Mesenchymal stem cell (in vitro differentiated cells and primary cell): ENCODE measurements at regions not wholly inside any gene's neighbourhood (a gene's known extent, or its start where the extent isn't known, plus 50 kb on each side); places are given as distances from the start of the nearest gene placed in this dataset.

Experiments used
- DNase-seq: peaks from one replicate; pipeline ENCODE4 v3.0.0-alpha.2; 2013
- H2AFZ ChIP-seq: one replicate; pipeline ENCODE4 v1.6.1; 2013; ENCODE audit warnings: low read depth, mild to moderate bottlenecking, control low read depth, inconsistent platforms, low read length, moderate library complexity
- H2AK5ac ChIP-seq: 2 replicates; pipeline ENCODE4 v1.6.1; 2013; ENCODE audit warnings: low read length, moderate library complexity, mild to moderate bottlenecking, inconsistent platforms; ENCODE audit not compliant: severe bottlenecking
- H2BK120ac ChIP-seq: one replicate; pipeline ENCODE4 v1.6.1; 2013; ENCODE audit warnings: low read depth, mild to moderate bottlenecking, inconsistent platforms, low read length, moderate library complexity
- H2BK12ac ChIP-seq, 2 experiments: one replicate each; pipeline ENCODE4 v1.6.1; 2013; ENCODE audit warnings: inconsistent platforms in 2 of 2, low read length in 2 of 2, mild to moderate bottlenecking in 2 of 2, moderate library complexity in 2 of 2, control low read depth in 1 of 2
- H2BK15ac ChIP-seq: one replicate; pipeline ENCODE4 v1.6.1; 2013; ENCODE audit warnings: mild to moderate bottlenecking, low read depth, inconsistent platforms; ENCODE audit not compliant: poor library complexity, severe bottlenecking
- H2BK5ac ChIP-seq: 2 replicates; pipeline ENCODE4 v1.6.1; 2013; ENCODE audit warnings: low read depth, mild to moderate bottlenecking, low read length, control low read depth, inconsistent platforms; ENCODE audit not compliant: poor library complexity, severe bottlenecking
- H3K14ac ChIP-seq, 2 experiments: one replicate each; pipeline ENCODE4 v1.6.1; 2013; ENCODE audit warnings: inconsistent platforms in 2 of 2, low read length in 2 of 2, control low read depth in 1 of 2, mild to moderate bottlenecking in 1 of 2, moderate library complexity in 1 of 2
- H3K18ac ChIP-seq, 2 experiments: one replicate each; pipeline ENCODE4 v1.6.1; 2013; ENCODE audit warnings: inconsistent platforms in 2 of 2, low read length in 2 of 2, control low read depth in 1 of 2, low read depth in 1 of 2, mild to moderate bottlenecking in 1 of 2
- H3K23ac ChIP-seq, 2 experiments: one replicate each; pipeline ENCODE4 v1.6.1; 2013; ENCODE audit warnings: inconsistent platforms in 2 of 2, low read length in 2 of 2, mild to moderate bottlenecking in 2 of 2, moderate library complexity in 2 of 2, control low read depth in 1 of 2
- H3K27ac ChIP-seq: 2 replicates; pipeline ENCODE4 v1.5.1; 2013; ENCODE audit warnings: mild to moderate bottlenecking, moderate library complexity, low read length, control low read depth, inconsistent platforms; ENCODE audit not compliant: poor library complexity, severe bottlenecking
- H3K27me3 ChIP-seq, 2 experiments: 2 replicates each; pipeline versions ENCODE4 v1.6.1 to v1.7.0; 2013; ENCODE audit warnings: low read length in 2 of 2, mild to moderate bottlenecking in 2 of 2, moderate library complexity in 2 of 2, control low read depth in 1 of 2, inconsistent platforms in 1 of 2; ENCODE audit not compliant: control insufficient read depth in 1 of 2, insufficient read depth in 1 of 2
- H3K36me3 ChIP-seq, 2 experiments: 2 replicates each; pipeline versions ENCODE4 v1.6.1 to v1.7.0; 2013; ENCODE audit warnings: low read length in 2 of 2, control low read depth in 1 of 2, inconsistent platforms in 1 of 2, low read depth in 1 of 2, mild to moderate bottlenecking in 1 of 2; ENCODE audit not compliant: insufficient read depth in 2 of 2, control insufficient read depth in 1 of 2
- H3K4ac ChIP-seq, 2 experiments: one replicate each; pipeline ENCODE4 v1.6.1; 2013; ENCODE audit warnings: inconsistent platforms in 2 of 2, low read length in 2 of 2, mild to moderate bottlenecking in 2 of 2, moderate library complexity in 2 of 2, control low read depth in 1 of 2, low read depth in 1 of 2
- H3K4me1 ChIP-seq: 2 replicates; pipeline ENCODE4 v1.6.1; 2013; ENCODE audit warnings: low read depth, low read length, control low read depth; ENCODE audit not compliant: control insufficient read depth, insufficient read depth
- H3K4me2 ChIP-seq: 2 replicates; pipeline ENCODE4 v1.6.1; 2013; ENCODE audit warnings: low read length, mild to moderate bottlenecking, inconsistent platforms; ENCODE audit not compliant: poor library complexity, severe bottlenecking
- H3K4me3 ChIP-seq, 2 experiments: 2 replicates each; pipeline versions ENCODE4 v1.5.1 to v1.7.0; 2013; ENCODE audit warnings: low read length in 2 of 2, mild to moderate bottlenecking in 2 of 2, control low read depth in 1 of 2, low read depth in 1 of 2; ENCODE audit not compliant: insufficient read depth in 1 of 2
- H3K79me1 ChIP-seq: replicated peaks from 2 replicates; pipeline ENCODE4 v1.6.1; 2013; ENCODE audit warnings: mild to moderate bottlenecking, control low read depth, low read length, inconsistent platforms; ENCODE audit not compliant: poor library complexity, severe bottlenecking
- H3K9ac ChIP-seq: 2 replicates; pipeline ENCODE4 v1.7.0; 2013; ENCODE audit warnings: mild to moderate bottlenecking, low read length, moderate library complexity
- H3K9me3 ChIP-seq: 2 replicates; pipeline ENCODE4 v1.7.0; 2013; ENCODE audit warnings: mild to moderate bottlenecking, low read length; ENCODE audit not compliant: control insufficient read depth
- H4K8ac ChIP-seq: one replicate; pipeline ENCODE4 v1.6.1; 2013; ENCODE audit warnings: inconsistent platforms, mild to moderate bottlenecking, low read length, moderate library complexity
- H4K91ac ChIP-seq: one replicate; pipeline ENCODE4 v1.6.1; 2013; ENCODE audit warnings: mild to moderate bottlenecking, low read length, inconsistent platforms
- WGBS: methylation state at CpG from one replicate; pipeline ENCODE4 v1.1.7; 2013; ENCODE audit warnings: mixed read lengths; 5-methylcytosine and 5-hydroxymethylcytosine counted together

DNA sequence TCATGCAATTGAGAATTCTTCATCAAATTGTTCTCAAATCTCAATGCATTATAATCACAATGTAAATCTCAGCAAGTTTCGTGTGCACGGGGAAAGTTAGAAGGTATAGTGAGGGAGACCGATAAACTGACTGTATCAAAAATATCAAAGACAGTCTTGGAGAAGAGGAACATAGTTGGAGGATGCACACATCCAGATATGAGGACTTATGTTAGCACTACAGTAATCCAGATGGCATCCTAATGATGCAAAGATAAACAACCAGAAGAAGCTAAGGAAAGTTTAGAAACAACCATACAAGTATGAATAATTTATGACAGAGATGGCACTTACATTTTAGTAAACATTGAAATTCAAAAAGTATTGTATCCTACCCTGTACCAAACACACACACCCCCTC, 760.1 kb downstream of the RPS29 start:
- no peak overlapping the region for H3K4me3 ChIP-seq
- no peaks in the 10 kb centered on the region for H3K79me1 ChIP-seq
- no peak overlapping the region for H2BK5ac ChIP-seq
- no peaks in the 10 kb centered on the region for H3K36me3 ChIP-seq
- no peak overlapping the region for H3K18ac ChIP-seq
- H3K27ac ChIP-seq: no peak overlapping the region
- H2BK120ac ChIP-seq: no peak overlapping the region
- H2AK5ac ChIP-seq: no peak overlapping the region
- no peak overlapping the region for H4K8ac ChIP-seq
- no peak overlapping the region for H3K23ac ChIP-seq
- H2AFZ ChIP-seq: no peak overlapping the region
- H3K9me3 ChIP-seq: no peaks in the 10 kb centered on the region
- H2BK15ac ChIP-seq: no peak overlapping the region
- DNase-seq: peak; percentile 32
- no peaks in the 10 kb centered on the region for H3K27me3 ChIP-seq
- H3K4me2 ChIP-seq: no peak overlapping the region
- no peaks in the 10 kb centered on the region for H3K4me1 ChIP-seq
- no peak overlapping the region for H3K9ac ChIP-seq
- no peak overlapping the region for H4K91ac ChIP-seq
- no peak overlapping the region for H2BK12ac ChIP-seq
- WGBS: 79% methylated on average over 3 of the region's 3 CpGs
- no peak overlapping the region for H3K4ac ChIP-seq
- H3K14ac ChIP-seq: no peak overlapping the region

DNA sequence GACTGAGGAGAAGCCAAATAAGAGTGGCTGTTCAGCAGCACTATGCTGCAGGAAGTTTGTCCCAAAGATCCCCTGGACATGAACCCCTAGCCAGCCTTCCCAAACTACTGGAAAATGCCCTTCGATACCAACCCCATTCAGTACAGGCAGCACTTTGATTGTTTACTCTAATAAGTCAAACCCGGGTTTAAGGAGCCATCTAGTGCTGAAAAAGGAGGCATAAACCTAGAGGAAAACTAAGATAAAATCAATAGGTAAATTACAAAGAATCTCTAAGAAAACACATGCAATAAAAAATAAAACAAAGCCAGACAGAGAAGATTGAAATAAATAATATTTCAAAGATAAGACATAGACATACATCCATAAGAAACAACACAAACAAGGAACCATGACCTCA, 771.6 kb downstream of the RPS29 start:
- no peak overlapping the region for H3K14ac ChIP-seq
- no CpG with 5 or more reads among the region's 2 CpGs for WGBS
- peaks cover 4% of the 10 kb centered on the region for H3K9me3 ChIP-seq
- H3K4ac ChIP-seq: no peak overlapping the region
- no peak overlapping the region for H3K27ac ChIP-seq
- H3K4me3 ChIP-seq: no peak overlapping the region
- H2AK5ac ChIP-seq: no peak overlapping the region
- H3K9ac ChIP-seq: no peak overlapping the region
- no peak overlapping the region for H2AFZ ChIP-seq
- H4K8ac ChIP-seq: no peak overlapping the region
- H3K27me3 ChIP-seq: no peaks in the 10 kb centered on the region
- no peak overlapping the region for H2BK12ac ChIP-seq
- H2BK120ac ChIP-seq: no peak overlapping the region
- H3K18ac ChIP-seq: no peak overlapping the region
- no peak overlapping the region for H4K91ac ChIP-seq
- no peak for DNase-seq
- no peaks in the 10 kb centered on the region for H3K36me3 ChIP-seq
- H3K23ac ChIP-seq: no peak overlapping the region
- no peaks in the 10 kb centered on the region for H3K79me1 ChIP-seq
- no peaks in the 10 kb centered on the region for H3K4me1 ChIP-seq
- no peak overlapping the region for H3K4me2 ChIP-seq
- no peak overlapping the region for H2BK5ac ChIP-seq
- no peak overlapping the region for H2BK15ac ChIP-seq

- Histone ChIP-seq H2BK120ac (no peak overlapping the region), H4K8ac (no peak overlapping the region), H3K9ac (no peak overlapping the region), H3K4me3 (no peak overlapping the region), H3K14ac (no peak overlapping the region), H3K9me3 (peaks cover 27% of the 10 kb centered on the region), H2BK5ac (no peak overlapping the region), H3K36me3 (no peaks in the 10 kb centered on the region), H2AK5ac (no peak overlapping the region), H3K27ac (no peak overlapping the region), H2BK12ac (no peak overlapping the region), H3K27me3 (no peaks in the 10 kb centered on the region), H3K23ac (no peak overlapping the region), H3K4me2 (no peak overlapping the region), H3K4ac (no peak overlapping the region), H4K91ac (no peak overlapping the region), H2AFZ (no peak overlapping the region), H3K4me1 (no peaks in the 10 kb centered on the region), H2BK15ac (no peak overlapping the region), H3K79me1 (no peaks in the 10 kb centered on the region), H3K18ac (no peak overlapping the region)
- DNase-seq: peak; percentile 3
- WGBS: 48% methylated on average over 10 of the region's 14 CpGs
Observed at GRCh38 chr14:48805315-48805714, 780.9 kb downstream of the RPS29 start.

- peak overlapping the region; percentile 50 for H4K91ac ChIP-seq
- peak; percentile 38 for DNase-seq
- no peaks in the 10 kb centered on the region for H3K27me3 ChIP-seq
- H3K36me3 ChIP-seq: no peaks in the 10 kb centered on the region
- H3K79me1 ChIP-seq: no peaks in the 10 kb centered on the region
- H2BK15ac ChIP-seq: no peak overlapping the region
- peaks cover 8% of the 10 kb centered on the region for H3K4me1 ChIP-seq
- H3K4me3 ChIP-seq: no peak overlapping the region
- H3K23ac ChIP-seq: no peak overlapping the region
- H3K14ac ChIP-seq: peak overlapping the region in 1 of 2 experiments; percentile 7
- WGBS: 80% methylated on average over 5 of the region's 5 CpGs
- peak overlapping the region; percentile 34 for H2BK120ac ChIP-seq
- no peak overlapping the region for H3K9ac ChIP-seq
- peak overlapping the region; percentile 77 for H4K8ac ChIP-seq
- H2BK5ac ChIP-seq: no peak overlapping the region
- peak overlapping the region in 1 of 2 experiments; percentile 70 for H3K18ac ChIP-seq
- H3K4me2 ChIP-seq: no peak overlapping the region
- H2BK12ac ChIP-seq: peak overlapping the region in 1 of 2 experiments; percentile 47
- no peak overlapping the region for H2AK5ac ChIP-seq
- H2AFZ ChIP-seq: peak overlapping the region; percentile 62
- H3K4ac ChIP-seq: no peak overlapping the region
- H3K9me3 ChIP-seq: peaks cover 2% of the 10 kb centered on the region
- no peak overlapping the region for H3K27ac ChIP-seq
Observed at GRCh38 chr14:48792376-48793024, 793.7 kb downstream of the RPS29 start.
